ENCODE measurements at regions not wholly inside any gene's neighbourhood (a gene's known extent, or its start where the extent isn't known, plus 50 kb on each side); places are given as distances from the start of the nearest gene placed in this dataset.

DNA sequence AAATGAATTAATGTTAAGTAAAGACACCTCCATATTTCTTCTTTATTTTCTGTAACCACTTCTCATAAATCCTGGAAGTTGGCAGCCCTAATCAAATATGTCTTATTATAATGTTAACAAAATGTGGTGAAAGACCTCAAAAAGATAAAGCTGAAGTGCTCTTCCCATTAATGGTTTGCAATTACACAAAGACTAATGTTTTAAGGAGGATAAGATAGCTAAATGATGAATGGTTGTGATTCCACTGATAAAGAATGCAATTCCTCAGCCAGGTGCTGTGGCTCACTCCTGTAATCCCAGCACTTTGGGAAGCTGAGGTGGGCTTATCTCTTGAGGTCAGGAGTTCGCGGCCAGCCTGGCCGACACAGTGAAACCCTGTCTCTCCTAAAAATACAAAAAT lies 125.8 kb upstream of the SNX2 start:
- H3K9me3 ChIP-seq (ENCODE audit: control insufficient read depth in 1 of 2, insufficient read depth in 1 of 2, low read depth in 1 of 2, low read length in 2 of 2): no peaks in the 10 kb centered on the region
- CTCF ChIA-PET: no interaction called here
- POLR2A ChIA-PET: no interaction called here

More for the DNA sequence above, 125.8 kb upstream of the SNX2 start:
- no peak overlapping the region for H3K4me2 ChIP-seq (ENCODE audit: low read length)
- H3K9ac ChIP-seq (ENCODE audit: low read length): no peak overlapping the region
- ATAC-seq (no peak), DNase-seq (ENCODE audit: low read depth, low spot score) (no peak)
- H3K79me2 ChIP-seq (ENCODE audit: insufficient read depth, low read length): no peaks in the 10 kb centered on the region
- no peak overlapping the region for H3K4me3 ChIP-seq (replicated peaks in 1 of 2; ENCODE audit: low read depth in 1 of 2, low read length in 2 of 2)
- H3K4me1 ChIP-seq (ENCODE audit: control insufficient read depth in 1 of 2, insufficient read depth in 2 of 2, low read length in 2 of 2): no peaks in the 10 kb centered on the region
- BruUV-seq (replicated peaks): no TSS peak
- no peak overlapping the region for H3K27ac ChIP-seq (ENCODE audit: low read depth, low read length)
- no peaks in the 10 kb centered on the region for H3K36me3 ChIP-seq (ENCODE audit: control insufficient read depth in 1 of 2, insufficient read depth in 2 of 2, low read length in 2 of 2)
- RAD21 ChIA-PET (ENCODE audit: low non-redundant PET in 1 of 2, low total read pairs in 2 of 2, uncharacterized antibody in 2 of 2, unreplicated experiment in 2 of 2): no interaction called here
- no peak overlapping the region for H2AFZ ChIP-seq (ENCODE audit: low read depth, low read length, poor library complexity, severe bottlenecking)
- no peaks in the 10 kb centered on the region for H3K9me2 ChIP-seq (ENCODE audit: insufficient read depth)
- no peaks in the 10 kb centered on the region for H3K27me3 ChIP-seq (ENCODE audit: insufficient read depth, low read length)
- no peak for TF ChIP-seq POLR2AphosphoS5 (IDR thresholded peaks at IDR 0.05; ENCODE audit: low read depth, low read length)
- TF ChIP-seq CEBPB (IDR thresholded peaks at IDR 0.05; ENCODE audit: low read depth): no peak
- no peak for TF ChIP-seq ELF1 (IDR thresholded peaks at IDR 0.05; ENCODE audit: borderline replicate concordance, low read depth)
- TF ChIP-seq, protein P1, sequence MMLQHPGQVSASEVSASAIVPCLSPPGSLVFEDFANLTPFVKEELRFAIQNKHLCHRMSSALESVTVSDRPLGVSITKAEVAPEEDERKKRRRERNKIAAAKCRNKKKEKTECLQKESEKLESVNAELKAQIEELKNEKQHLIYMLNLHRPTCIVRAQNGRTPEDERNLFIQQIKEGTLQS (IDR thresholded peaks at IDR 0.05): no peak
- TF ChIP-seq YY1 (IDR thresholded peaks at IDR 0.05; ENCODE audit: extremely low read depth, insufficient replicate concordance, low read depth, low read length): no peak
- TF ChIP-seq CBX3 (IDR thresholded peaks at IDR 0.05; ENCODE audit: low read depth): no peak
- TF ChIP-seq, protein P2, sequence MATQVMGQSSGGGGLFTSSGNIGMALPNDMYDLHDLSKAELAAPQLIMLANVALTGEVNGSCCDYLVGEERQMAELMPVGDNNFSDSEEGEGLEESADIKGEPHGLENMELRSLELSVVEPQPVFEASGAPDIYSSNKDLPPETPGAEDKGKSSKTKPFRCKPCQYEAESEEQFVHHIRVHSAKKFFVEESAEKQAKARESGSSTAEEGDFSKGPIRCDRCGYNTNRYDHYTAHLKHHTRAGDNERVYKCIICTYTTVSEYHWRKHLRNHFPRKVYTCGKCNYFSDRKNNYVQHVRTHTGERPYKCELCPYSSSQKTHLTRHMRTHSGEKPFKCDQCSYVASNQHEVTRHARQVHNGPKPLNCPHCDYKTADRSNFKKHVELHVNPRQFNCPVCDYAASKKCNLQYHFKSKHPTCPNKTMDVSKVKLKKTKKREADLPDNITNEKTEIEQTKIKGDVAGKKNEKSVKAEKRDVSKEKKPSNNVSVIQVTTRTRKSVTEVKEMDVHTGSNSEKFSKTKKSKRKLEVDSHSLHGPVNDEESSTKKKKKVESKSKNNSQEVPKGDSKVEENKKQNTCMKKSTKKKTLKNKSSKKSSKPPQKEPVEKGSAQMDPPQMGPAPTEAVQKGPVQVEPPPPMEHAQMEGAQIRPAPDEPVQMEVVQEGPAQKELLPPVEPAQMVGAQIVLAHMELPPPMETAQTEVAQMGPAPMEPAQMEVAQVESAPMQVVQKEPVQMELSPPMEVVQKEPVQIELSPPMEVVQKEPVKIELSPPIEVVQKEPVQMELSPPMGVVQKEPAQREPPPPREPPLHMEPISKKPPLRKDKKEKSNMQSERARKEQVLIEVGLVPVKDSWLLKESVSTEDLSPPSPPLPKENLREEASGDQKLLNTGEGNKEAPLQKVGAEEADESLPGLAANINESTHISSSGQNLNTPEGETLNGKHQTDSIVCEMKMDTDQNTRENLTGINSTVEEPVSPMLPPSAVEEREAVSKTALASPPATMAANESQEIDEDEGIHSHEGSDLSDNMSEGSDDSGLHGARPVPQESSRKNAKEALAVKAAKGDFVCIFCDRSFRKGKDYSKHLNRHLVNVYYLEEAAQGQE (IDR thresholded peaks at IDR 0.05; ENCODE audit: low read depth): no peak
- TF ChIP-seq SIN3A (IDR thresholded peaks at IDR 0.05; ENCODE audit: low read depth): no peak
- TF ChIP-seq JUND (IDR thresholded peaks at IDR 0.05): no peak
- TF ChIP-seq, protein P3, sequence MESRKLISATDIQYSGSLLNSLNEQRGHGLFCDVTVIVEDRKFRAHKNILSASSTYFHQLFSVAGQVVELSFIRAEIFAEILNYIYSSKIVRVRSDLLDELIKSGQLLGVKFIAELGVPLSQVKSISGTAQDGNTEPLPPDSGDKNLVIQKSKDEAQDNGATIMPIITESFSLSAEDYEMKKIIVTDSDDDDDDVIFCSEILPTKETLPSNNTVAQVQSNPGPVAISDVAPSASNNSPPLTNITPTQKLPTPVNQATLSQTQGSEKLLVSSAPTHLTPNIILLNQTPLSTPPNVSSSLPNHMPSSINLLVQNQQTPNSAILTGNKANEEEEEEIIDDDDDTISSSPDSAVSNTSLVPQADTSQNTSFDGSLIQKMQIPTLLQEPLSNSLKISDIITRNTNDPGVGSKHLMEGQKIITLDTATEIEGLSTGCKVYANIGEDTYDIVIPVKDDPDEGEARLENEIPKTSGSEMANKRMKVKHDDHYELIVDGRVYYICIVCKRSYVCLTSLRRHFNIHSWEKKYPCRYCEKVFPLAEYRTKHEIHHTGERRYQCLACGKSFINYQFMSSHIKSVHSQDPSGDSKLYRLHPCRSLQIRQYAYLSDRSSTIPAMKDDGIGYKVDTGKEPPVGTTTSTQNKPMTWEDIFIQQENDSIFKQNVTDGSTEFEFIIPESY (IDR thresholded peaks at IDR 0.05; ENCODE audit: extremely low read depth, insufficient replicate concordance, low read length): no peak
- TF ChIP-seq TCF7L2 (IDR thresholded peaks at IDR 0.05; ENCODE audit: borderline replicate concordance, extremely low read depth, insufficient read depth, insufficient read length): no peak
- TF ChIP-seq EGR1 (IDR thresholded peaks at IDR 0.05; ENCODE audit: low read depth): no peak
- TF ChIP-seq EZH2phosphoT487 (IDR thresholded peaks at IDR 0.05; ENCODE audit: borderline replicate concordance): no peak
- TF ChIP-seq RAD21 (IDR thresholded peaks at IDR 0.05; ENCODE audit: low read depth): no peak
- no peak for TF ChIP-seq ZFX (IDR thresholded peaks at IDR 0.05)
- no peak for TF ChIP-seq ZNF274 (IDR thresholded peaks at IDR 0.05; ENCODE audit: low read depth, low read length)
- no peak for TF ChIP-seq SP1 (IDR thresholded peaks at IDR 0.05; ENCODE audit: low read depth)
- TF ChIP-seq, protein P4, sequence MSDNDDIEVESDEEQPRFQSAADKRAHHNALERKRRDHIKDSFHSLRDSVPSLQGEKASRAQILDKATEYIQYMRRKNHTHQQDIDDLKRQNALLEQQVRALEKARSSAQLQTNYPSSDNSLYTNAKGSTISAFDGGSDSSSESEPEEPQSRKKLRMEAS (IDR thresholded peaks at IDR 0.05): no peak
- no peak for TF ChIP-seq EZH2 (IDR thresholded peaks at IDR 0.05)
- intact Hi-C loops (cut with micrococcal nuclease): no loop called here
- H4K20me1 ChIP-seq (ENCODE audit: insufficient read depth): no peaks in the 10 kb centered on the region
